ENCODE measurements at regions not wholly inside any gene's neighbourhood (a gene's known extent, or its start where the extent isn't known, plus 50 kb on each side); places are given as distances from the start of the nearest gene placed in this dataset.

DNA sequence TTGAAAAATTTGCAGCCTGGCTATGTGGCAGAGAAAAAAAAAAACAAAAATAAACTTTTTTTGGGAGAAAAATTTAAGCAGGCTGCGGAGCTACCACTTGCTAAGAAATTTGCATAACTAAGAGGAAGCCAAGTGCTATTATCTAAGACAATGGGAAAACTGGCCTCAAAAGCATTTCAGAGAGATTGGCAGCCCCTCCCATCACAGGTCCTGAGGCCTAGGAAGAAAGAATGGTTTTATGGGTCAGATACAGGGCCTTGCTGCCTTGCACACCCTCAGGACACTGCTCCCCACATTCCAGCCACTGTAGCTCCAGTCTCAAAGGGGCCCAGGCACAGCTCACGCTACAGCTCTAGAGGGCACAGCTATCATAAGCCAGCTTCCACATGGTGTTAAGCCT lies 777.9 kb downstream of the TENT5A start:
- no peaks in the 10 kb centered on the region for H3K4me1 ChIP-seq
- no peak overlapping the region for H3K4me3 ChIP-seq
- no peaks in the 10 kb centered on the region for H3K9me3 ChIP-seq
- DNase-seq (no peak), ATAC-seq (no peak)
- intact Hi-C loops (cut with DNase I): no loop called here
- TF ChIP-seq, protein P1, sequence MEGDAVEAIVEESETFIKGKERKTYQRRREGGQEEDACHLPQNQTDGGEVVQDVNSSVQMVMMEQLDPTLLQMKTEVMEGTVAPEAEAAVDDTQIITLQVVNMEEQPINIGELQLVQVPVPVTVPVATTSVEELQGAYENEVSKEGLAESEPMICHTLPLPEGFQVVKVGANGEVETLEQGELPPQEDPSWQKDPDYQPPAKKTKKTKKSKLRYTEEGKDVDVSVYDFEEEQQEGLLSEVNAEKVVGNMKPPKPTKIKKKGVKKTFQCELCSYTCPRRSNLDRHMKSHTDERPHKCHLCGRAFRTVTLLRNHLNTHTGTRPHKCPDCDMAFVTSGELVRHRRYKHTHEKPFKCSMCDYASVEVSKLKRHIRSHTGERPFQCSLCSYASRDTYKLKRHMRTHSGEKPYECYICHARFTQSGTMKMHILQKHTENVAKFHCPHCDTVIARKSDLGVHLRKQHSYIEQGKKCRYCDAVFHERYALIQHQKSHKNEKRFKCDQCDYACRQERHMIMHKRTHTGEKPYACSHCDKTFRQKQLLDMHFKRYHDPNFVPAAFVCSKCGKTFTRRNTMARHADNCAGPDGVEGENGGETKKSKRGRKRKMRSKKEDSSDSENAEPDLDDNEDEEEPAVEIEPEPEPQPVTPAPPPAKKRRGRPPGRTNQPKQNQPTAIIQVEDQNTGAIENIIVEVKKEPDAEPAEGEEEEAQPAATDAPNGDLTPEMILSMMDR (IDR thresholded peaks at IDR 0.05): no peak
- H3K27ac ChIP-seq: no peak overlapping the region
- no peaks in the 10 kb centered on the region for H3K36me3 ChIP-seq
- no peaks in the 10 kb centered on the region for H3K27me3 ChIP-seq

DNA sequence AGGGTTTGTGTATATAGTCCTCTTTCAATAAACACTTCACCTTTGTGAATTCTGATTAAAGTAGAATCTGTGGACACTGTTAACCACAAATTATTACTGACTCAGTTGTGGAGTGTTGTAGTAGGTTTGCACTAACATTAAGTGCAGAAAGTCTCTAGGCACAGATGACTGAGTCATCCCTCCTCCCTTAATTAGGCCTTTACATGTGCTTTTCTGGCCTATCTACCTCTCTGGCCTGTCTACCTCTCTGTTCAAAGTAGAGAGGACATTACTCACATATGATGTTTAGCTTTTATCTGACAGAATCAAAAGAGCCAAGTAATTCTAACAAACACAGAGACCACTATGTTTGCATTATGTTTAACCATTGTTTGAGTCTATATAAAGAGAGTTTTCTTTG lies 783.0 kb downstream of the TENT5A start:
- no peak for DNase-seq
- Histone ChIP-seq H3K36me3 (no peaks in the 10 kb centered on the region), H3K4me1 (no peaks in the 10 kb centered on the region), H3K27me3 (no peaks in the 10 kb centered on the region), H3K27ac (no peak overlapping the region), H3K4me3 (no peak overlapping the region), H3K9me3 (no peaks in the 10 kb centered on the region)
- intact Hi-C loops (cut with DNase I): no loop called here
- no peak for ATAC-seq
- TF ChIP-seq, protein P1 (IDR thresholded peaks at IDR 0.05): no peak

DNA sequence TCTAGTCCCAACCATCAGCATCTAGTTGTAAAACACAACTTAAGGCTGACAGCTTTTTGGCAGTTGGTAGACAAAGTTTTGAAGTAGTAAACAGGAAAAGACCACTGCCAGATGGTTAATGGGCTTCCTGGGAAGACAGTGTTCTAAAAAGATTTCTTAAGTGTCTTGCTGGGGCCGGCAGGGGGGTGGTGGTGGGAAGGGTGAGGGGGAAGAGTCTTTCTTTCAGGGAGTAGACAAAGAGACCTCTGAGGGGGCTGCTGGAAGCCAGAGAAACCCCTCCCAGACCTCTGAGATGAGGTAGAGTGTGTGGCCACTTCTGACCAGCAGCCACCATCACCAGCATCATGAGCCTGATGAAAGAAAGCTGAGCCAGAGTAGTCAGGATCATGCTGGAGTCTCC lies 784.9 kb downstream of the TENT5A start:
- H3K9me3 ChIP-seq: no peaks in the 10 kb centered on the region
- no peak overlapping the region for H3K27ac ChIP-seq
- no peaks in the 10 kb centered on the region for H3K36me3 ChIP-seq
- no peak overlapping the region for H3K4me3 ChIP-seq
- ATAC-seq (no peak), DNase-seq (no peak)
- no peaks in the 10 kb centered on the region for H3K27me3 ChIP-seq
- intact Hi-C loops (cut with DNase I): no loop called here
- no peaks in the 10 kb centered on the region for H3K4me1 ChIP-seq
- TF ChIP-seq, protein P1 (IDR thresholded peaks at IDR 0.05): no peak

DNA sequence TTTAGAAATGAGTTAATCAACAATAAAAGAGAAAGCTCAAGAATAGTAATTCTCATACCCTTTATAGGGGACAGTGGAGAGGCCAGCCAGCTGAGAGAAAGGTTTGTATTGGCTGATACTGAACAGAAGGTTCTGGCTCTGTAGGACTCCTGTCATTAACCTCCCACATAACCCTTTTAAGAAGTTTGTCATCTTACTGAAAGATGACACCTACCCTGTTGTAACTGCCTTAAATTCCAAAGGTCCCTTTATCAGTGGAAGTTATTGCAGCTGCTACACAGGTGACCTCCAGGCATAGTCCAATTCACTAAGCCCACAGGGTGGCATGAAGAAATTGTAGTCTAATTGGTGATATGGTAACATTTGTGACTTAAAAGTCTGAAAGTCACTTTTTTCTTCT lies 790.1 kb downstream of the TENT5A start:
- no peak for ATAC-seq
- intact Hi-C loops (cut with DNase I): no loop called here
- TF ChIP-seq, protein P1 (IDR thresholded peaks at IDR 0.05): no peak

DNA sequence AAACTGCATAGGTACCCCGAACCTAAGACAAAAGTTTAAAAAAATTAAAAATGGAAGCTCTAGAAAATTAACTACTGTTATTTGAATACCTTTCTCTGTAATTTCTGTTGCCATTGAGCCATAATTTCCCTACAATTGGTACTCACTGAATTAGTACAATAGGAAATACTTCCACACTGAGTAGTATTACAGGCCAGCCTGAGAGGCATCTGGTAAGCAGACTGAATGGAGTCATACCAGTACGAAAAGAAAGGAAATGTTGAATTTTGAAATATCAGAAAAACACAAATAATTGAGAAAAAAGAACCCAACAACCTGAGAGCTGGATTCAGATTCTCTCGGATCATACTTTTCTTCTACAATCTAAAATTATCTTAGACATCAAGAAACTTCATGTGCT lies 791.3 kb downstream of the TENT5A start:
- no peak overlapping the region for H3K27ac ChIP-seq
- no peaks in the 10 kb centered on the region for H3K9me3 ChIP-seq
- no peak overlapping the region for H3K4me3 ChIP-seq
- no peaks in the 10 kb centered on the region for H3K27me3 ChIP-seq
- no peak for ATAC-seq
- H3K36me3 ChIP-seq: no peaks in the 10 kb centered on the region
- TF ChIP-seq, protein P1 (IDR thresholded peaks at IDR 0.05): no peak
- H3K4me1 ChIP-seq: no peaks in the 10 kb centered on the region
- no peak for DNase-seq
- intact Hi-C loops (cut with DNase I): no loop called here

More for the DNA sequence above, 790.1 kb downstream of the TENT5A start:
- no peaks in the 10 kb centered on the region for H3K9me3 ChIP-seq
- H3K4me1 ChIP-seq: no peaks in the 10 kb centered on the region
- H3K4me3 ChIP-seq: no peak overlapping the region
- no peaks in the 10 kb centered on the region for H3K36me3 ChIP-seq
- no peak overlapping the region for H3K27ac ChIP-seq
- H3K27me3 ChIP-seq: no peaks in the 10 kb centered on the region
- DNase-seq: no peak

DNA sequence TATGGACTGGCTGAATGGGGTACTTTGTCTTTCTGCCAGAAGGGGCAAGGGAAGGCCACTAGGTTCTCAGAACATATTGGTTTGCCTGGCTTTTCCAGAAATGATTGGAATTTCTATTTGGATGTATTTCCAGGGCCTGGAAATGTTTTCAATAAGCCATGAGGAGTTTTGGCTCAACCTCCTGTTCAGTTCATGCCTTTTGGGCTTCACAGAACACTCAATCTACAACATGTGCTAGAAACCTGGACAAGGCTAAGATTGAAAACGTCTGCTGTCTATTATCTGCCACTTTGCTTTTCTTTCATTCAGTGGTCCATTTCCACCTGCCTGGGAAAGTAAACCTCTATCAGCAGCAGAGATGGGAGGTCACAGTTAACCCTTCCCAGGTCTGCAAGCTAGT lies 793.4 kb downstream of the TENT5A start:
- Histone ChIP-seq H3K27me3 (no peaks in the 10 kb centered on the region), H3K36me3 (no peaks in the 10 kb centered on the region), H3K4me1 (no peaks in the 10 kb centered on the region), H3K27ac (no peak overlapping the region), H3K9me3 (no peaks in the 10 kb centered on the region), H3K4me3 (no peak overlapping the region)
- TF ChIP-seq, protein P1 (IDR thresholded peaks at IDR 0.05): no peak
- ATAC-seq (no peak), DNase-seq (no peak)
- intact Hi-C loops (cut with DNase I): no loop called here

All from upper lobe of right lung (tissue), 1 donor.